Tibial nerve (tissue), 4 donors: ENCODE measurements at regions not wholly inside any gene's neighbourhood (a gene's known extent, or its start where the extent isn't known, plus 50 kb on each side); places are given as distances from the start of the nearest gene placed in this dataset.

ENCODE experiments used
- CTCF ChIP-seq, 5 experiments: fragments of 200-600 bp in 3 of 5; fragments of 450-650 bp in 2 of 5; sonication (generic) in 3 of 5; IDR thresholded peaks; one replicate each; pipeline ENCODE4 v1.5.1; 2016 to 2019; ENCODE audit warnings: antibody characterized with exemption in 5 of 5, mild to moderate bottlenecking in 3 of 5, moderate library complexity in 2 of 5
- EP300 ChIP-seq, 2 donors: sonication (generic); formaldehyde crosslinking; IDR thresholded peaks; one replicate each; pipeline ENCODE4 v1.6.1; 2017; ENCODE audit warnings: antibody characterized with exemption in 2 of 2, mild to moderate bottlenecking in 1 of 2

GRCh38 chr6:67908379-67908778, 726.7 kb upstream of the ADGRB3 start:
- TF ChIP-seq CTCF (IDR thresholded peaks at IDR 0.05) (no peak), EP300 (IDR thresholded peaks at IDR 0.05) (no peak)
